DMS114 treated with DMSO at 0.1 percent for 48 hours (cell line): ENCODE measurements at regions not wholly inside any gene's neighbourhood (a gene's known extent, or its start where the extent isn't known, plus 50 kb on each side); places are given as distances from the start of the nearest gene placed in this dataset.

ENCODE experiments used
- DNase-seq: peaks from one replicate; lab custom pipeline; 2025; ENCODE audit not compliant: unreplicated experiment; lab: John Stamatoyannopoulos, UW

DNA sequence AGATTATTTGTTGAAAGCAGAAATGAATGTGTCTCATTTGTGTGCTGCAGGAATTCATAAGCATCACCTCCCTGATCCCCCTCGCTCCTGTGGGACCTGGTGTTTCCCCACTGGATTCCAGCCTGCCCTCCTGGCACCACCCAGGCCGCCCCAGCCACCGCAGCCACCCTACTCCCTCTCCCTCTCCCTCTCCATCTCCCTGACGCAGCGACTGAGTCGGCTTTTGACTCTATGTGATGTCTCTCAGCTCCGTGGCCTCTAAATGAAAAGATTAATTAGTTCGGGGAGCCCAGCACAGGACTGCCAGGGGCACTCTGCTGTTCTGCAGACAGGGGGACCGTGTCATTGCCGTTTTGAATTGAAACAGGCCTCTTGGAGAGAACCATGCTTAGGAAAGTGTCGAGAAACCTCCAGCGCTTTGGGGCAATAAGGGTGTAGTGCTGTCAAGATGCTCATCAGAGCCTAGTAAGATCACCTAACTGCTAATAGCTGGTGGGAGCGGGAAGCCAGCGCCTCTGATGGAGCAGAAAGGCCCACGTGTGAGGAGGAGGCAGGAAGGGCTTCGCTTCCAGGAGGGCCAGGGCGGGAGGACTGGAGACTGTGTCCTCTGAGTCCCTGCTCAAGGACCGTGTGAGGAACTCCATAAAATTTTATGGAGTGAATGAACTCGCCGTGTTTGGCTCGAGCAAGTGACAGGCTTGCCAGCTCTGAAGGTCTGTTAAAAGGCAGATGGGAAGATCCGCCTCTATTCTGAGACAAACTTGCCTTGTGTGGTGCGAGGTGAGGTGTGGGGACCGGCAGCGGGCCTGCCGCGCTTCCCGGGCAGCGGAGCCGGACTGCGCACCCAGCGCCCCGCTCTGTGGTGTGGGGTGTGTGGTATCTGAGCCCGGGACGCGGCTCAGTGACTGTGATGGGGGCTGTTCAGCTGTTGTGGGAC, 157.4 kb upstream of the C14orf180 start:
- DNase-seq, result no peak

DNA sequence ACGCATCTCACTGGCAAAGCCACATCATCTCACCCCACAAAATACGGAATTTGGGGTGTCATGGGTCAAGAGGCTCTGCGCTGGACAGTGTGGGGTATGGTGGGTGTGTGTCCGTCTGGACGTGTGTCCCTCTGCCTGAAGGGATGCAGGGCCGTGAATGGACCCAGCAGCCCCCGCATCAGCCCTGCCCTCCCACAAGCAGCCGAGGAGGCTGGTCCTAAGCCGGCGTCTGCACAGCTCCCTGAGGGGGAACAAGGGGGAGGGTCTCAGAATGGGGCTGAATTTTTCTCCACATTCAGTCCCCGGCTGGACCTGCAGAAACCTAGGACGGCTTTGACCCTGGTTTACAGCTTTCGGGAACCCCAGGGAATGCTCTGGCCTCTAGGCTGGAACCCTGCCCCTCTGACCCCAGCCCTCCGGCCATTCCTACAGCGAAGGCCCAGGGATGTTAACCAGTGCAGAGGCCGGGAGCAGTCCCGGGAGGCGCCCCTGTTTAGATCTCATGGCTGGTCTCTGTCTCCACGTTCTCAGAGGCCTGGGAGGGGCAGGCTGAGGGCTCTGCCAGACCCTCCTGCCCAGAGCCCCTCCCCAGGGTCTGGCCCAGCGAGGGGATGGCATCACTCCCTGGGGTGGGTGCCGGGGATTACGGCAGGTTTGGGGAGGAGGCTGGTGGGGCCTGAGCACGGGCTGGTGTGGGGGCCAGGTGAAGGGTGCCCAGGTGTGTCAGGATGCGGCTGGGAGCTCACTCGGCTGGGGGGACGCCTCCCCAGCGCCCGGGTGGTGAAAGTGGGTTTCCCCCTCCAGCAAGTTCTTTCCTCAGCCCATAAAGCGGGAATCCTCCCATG, 156.5 kb upstream of the C14orf180 start:
- no peak for DNase-seq

DNA sequence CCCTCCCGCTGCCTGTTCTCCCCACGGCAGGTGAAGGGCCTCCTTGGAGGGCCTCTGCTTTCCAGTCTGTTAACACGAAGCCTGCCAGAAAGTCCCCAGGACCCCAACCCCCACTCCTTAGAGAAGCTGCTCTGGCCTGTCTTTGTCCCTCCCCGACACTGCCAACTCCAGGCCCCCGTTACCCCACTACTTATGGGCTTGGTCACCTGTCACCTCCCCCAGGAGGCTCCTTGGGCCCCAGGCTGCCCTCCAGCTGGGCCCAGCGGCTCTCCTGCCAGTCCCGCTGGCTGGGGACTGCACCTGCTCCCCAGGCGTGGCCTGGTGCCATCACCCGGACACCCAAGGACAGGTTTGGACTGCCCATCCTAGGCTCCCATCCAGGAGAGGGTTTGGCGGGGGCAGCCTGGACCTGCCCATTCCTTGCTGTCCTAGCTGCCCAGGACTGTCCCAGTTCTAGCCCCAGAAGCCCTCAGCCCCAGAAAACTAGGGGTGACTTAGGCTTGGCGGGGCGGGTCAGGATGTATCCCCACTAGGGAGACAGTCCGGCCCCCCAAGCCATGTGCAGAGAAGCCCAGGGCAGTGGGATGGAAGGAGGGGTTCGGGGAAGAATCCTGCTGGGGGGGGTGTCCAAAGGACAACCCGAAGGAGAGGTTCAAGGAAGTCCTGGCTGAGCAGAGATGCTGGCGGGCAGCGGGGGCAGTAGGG, 155.7 kb upstream of the C14orf180 start:
- no peak for DNase-seq

DNA sequence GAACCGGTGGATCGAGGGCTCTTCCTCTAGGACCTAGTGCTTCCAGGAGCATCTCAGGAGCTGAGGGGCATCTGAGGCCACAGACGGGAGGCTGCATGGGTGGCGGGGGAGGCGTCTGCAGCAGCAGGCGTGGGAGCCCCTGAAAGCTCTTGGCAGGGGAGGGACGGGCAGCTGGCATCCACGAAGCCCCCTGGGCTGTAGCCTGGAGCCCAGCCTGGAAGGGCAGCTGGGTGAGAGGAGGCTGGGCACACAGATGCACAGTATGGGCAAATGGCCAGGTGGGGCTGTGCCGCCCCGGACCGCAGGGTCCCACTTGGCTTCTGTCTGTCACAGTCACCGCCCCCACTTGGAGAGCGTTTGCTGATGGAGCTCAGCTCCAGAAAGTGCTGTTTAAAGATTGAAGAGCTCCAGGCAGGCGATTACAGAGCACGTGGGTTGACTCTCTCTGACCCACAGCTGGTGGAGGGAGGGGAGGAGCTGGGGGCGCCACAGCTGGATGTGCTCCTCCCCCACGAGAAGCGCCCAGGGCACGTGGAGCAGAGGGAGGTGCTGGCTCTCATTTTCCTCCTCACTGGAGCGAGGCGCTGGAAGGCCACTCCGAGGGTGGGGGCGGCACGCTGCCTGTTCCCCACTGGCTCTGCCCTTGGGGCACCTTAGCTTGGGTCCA, 155.0 kb upstream of the C14orf180 start:
- DNase-seq, result no peak

DNA sequence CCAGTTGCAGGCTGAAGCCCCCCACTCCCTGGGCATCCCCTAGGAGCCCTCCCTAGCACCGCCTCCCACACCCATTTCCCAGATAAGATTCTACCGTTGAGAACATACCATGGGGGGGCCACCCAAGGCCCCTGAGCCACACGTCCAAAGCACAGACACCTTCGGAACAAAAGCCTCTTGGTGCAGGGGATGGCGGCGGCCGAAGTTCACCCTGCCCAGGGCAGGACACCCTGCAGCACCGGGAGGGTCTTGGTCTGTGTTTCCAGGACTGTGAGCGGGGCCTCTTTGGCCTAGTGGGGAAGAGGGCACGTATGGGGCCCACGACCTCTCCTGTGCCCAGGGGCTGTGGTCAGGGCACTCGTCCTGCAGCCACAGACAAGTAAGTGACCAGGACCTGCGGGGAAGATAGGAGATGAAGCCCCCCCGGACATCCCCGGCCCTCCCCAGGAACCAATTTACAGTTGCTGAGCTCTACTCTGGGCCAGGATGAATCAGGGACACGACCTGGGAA, 154.3 kb upstream of the C14orf180 start:
- DNase-seq, result no peak

DNA sequence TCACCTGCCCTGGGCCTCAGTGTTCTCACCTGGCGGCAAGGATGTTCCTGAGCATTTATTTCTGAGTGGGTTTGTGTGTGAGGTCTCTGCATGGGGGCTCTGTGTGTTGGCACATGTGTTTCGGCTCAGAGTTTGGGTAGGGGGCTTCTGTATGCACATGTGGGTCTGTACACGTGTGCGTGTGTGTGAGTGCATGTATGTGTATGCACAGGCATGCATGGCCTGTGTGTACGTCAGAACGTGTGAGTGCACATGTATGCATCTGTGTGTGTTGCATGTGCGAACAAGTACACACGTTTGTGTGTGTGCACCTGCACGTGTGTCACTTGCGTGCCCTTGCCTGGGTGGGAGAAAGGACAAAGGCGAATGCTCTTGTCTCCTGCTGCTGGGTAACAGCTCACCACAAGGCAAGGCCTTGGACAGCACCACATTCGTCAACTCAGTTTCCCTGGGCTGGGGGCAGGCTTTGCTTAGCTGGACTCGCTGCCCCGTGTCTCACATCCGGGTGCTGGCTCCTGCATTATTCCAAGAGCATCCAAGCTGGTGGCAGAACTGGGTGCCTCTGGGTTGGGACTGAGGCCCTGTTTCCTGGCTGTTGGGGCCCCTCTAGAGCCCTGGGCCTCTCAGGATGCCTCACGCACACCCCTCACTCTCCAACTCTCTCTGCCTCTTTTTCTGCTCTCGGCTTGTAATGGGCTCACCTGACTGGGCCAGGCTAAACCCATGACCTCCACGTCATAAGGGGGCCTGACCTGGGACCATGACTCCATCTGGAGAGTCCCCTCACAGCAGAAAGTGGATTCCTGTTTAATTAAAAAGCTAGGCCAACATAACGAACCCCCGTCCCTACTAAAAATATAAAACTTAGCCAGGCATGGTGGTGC, 153.6 kb upstream of the C14orf180 start:
- no peak for DNase-seq

DNA sequence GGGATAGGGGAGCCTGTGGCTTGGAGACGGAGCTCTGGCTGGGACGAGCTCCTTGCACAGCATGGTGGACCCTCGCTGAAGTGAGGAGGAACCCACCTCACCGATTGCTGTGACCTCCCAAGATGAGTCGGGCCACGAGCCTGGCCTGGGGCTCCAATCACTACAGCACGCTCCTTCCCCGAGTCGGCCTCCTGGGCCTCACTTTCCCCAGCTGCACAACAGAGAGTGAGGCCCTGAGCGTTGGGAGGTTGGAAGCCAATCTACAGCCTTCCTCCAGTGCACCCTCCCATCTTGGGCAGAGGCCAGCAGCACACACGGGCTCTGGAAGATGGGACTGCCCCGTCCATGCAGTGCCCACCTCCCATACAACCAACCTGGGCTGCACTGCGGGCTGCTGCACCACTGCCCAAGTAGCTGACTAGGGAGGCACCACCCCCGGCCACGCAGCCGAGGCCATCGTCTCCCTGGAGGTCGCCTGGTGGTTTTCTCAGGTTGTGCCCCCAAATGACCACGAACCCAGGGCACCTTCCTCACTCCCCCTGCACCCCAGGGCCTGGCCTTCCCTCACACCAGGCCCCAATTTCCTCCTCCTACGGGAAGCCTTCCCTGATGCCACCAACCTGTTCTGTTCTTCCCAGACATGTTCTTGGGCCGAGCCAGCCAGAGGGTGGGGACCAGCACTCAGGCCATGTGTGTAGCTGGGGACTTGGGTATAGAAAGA, 152.3 kb upstream of the C14orf180 start:
- DNase-seq, result no peak

DNA sequence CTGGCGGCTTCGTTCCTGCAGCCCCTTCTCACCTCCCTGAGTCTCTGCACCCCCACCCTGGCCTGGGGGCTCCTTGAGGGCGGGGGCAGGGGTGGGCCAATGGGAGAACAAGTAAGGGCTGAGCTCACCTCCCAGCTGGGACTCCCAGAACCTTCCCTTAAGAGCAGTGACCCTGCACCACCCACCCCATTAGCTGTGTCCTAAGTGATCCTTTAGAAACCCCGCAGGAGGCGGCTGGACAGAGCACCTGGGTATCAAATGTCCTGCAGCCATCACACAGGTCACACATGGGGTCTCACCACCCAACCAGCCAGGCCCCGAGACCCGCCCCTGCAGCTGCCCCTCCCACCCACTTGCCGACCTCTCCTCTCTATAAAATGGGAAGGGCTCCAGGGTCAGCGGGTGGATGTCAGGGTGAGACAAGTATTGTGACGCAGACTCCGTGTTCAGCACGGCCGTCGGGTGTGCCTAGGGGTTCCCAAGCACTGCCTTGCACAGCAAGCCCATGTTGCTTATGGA, 151.2 kb upstream of the C14orf180 start:
- no peak for DNase-seq

DNA sequence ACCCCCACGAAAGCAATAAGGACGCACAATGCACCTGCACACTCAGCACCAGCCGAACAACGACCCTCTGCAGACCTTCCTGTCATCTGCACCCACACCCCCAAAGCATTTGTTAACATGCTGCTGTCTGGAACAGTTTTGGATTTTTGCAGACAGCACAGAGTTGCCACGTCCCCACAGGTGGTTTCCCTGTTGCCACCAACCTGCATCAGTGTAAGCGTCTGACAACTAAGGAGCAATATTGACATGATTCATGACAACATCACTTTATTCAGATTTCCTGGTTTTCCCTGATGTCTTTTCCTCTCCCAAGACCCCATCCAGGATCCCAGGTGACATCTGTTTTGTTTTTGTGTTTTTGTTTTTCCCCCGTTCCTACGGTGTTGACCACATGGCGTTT, 150.7 kb upstream of the C14orf180 start:
- no peak for DNase-seq

DNA sequence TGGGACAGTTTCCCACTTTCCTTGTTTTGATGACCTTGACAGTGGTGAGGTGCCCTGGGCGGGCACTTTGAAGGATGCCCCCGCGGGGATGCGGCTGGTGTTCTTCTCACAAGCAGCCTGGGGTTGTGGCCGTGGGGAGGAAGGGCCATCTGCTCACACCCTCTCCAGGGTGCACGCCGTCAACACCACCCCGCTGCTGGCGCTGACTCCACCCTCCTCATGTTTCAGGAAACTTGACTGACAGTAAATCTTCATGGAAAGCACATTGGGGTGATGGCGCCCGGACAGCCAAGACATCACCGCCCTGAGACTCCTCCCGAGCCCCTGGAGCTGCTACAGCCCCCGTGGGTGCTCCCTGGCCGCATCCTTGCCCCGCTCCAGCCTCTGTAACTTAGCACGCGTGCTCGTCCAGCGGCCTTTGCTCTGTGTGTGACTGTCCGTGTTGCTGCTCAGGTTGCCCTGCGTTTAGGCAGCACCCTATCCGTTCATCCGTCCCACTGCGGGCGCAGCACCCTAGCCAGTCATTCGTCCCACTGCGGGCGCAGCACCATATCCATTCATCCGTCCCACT, 150.2 kb upstream of the C14orf180 start:
- DNase-seq, result no peak

DNA sequence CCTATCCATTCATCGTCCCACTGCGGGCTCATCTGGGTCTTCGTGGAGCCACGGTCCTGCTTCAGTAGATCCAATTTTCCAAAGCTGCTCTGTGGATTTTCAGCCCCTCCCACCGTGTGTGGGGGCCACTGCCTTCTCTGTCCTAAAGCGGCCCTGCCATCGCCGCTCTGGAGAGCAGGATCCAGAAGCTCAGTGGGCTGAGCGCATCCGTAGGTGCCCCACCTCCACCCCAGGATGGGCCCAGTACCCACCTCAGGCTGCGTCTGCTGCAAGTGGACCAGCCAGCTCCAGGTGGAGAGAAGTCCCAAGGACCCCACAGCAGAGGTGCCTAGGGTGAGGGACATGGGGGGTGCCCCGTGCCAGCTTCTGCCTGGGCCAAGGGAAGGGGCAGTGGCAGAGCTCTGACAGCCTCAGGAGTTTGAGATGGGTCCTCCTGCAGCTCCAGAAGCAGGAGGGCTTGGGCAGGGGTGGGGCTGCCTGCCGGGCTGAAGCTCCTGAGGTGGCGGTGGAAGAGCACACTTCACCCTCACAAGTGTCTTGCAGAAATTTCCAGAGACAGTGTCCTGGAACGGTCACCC, 148.1 kb upstream of the C14orf180 start:
- no peak for DNase-seq

DNA sequence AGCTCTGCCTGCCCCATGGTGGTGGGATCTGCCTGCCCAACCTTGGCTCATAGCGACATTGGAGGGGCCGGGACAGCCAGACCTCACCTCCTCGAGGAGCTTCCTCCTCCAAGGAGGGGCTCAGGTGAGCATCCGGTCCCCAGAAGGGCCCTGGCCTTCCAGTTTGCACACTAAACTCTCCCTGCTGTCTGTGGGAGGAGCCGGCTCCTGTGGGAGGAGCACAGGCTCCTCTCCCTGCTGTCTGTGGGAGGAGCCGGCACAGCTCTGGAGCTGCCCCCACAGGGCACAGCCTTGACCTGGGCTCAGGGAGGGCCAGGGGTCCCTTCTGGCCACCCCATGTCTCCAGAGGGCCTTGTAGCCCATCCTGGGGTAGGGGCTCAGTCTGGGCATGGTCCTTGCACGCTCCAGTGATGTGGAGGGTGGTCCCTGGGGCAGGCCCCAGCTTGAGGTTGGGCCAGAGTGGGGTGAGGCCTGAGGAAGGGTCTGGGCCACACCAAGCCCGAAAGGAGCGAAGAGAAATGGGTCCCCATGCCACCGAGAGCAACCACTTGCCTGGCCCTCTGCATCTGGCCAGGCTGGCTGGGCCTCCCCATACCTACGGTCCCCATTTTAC, 147.5 kb upstream of the C14orf180 start:
- no peak for DNase-seq

DNA sequence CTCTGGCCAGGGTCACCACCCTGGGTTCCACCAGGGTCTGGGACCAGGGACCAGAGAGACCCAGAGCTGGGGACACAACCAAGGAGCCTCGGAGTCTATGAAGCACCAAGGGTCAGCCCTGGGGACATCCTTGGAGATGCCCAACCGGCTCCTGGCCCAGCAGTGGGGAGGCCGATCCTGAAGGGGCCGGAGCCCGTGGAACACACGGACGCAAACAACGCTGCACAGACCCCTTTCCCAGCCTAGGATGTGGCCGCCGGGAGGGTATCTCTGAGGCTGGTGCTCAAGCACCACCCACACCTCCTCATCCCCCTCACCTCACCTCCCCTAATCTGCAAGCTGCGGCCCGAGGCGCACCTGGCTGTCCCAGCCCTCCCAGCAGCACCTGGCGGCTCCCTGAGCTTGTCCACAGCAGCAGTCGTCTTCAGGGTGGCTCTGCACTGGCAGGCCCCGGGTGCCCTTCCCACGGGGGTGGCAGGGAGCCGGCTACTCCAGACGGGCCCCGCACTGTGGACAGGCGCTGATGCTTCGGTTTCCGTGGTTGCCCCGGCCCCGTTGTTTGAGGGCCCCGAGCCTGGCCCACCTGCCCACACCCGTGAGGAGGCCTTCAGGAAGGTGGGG, 146.8 kb upstream of the C14orf180 start:
- DNase-seq, result no peak

DNA sequence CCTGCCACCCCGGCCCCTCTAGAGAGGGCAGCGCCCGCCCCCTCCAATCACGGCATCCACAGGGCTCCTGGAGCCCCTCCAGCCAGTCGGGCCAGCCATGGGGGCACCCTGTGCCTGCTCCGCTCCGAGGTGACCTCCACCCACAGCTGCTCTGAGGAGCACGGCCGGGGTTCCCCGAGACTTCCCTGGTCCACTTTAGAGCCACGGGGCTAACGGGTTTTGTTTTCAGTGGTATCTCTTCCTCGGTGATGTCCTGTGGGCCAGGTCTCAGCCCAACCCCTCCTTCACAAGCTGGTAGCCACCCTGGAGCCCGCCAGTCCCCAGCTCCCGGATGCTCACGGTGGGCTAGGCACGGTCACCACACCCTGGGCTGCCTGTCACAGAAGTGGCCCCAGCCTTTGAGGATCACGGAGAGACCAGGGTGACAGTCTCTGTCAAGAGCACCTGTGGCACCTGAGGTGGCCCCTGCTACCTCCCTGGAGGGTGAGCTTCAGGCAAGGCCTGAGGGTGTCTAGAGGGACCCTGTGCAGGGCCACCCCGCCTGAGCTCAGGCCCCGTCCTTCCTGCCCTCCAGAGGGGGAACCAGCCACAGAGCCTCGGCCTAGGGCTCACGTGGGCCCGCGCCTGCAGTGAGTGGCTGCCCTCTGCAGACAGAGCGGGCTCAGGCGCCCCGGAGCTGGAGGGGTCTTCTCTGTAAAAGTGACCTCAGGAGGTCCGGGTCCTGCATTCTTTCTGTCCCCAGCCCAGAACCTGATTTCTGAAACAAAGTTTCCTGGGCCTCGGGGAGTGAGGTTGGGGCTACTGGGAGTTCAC, 146.0 kb upstream of the C14orf180 start:
- no peak for DNase-seq

DNA sequence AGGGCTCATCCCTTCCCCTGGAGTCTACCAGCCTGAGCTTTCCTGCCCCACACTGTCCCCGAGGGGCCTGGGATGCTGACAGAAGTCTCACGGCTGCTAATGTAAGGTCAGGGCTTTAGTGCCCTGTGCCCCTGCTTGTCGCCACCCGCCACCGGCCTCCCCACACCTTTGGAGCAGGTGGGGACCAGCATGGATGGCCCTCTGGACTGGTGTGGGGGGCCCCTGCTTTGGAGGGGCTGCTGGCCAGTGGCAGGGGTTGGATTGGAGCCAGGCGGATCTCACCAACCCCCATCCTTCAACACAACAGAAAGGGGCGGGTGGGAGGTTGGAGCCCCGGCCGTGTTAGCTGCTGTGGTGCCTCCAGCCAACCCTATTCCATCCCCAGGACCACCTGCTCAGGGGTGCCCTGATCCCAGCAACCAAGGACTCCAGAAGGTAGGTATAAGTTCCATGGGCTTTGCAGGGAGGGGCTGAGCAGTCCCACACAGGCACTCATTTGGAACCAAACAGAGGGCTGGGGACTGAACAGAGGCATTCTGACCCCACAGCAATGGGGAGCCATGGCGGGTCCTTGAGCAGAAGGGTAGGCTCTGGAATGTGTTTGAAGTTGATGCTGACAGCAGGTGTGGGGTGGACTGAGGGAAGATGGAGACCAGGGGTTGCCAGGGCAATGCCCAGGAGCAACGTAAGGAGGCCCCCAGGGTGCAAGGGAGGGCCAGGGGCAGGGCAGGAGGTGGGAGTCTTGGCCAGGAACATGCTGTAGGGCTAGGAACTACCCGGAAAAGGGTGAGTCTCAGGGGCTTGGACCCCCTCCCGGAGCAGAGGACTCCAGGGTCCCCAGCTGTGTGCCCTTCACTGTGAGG, 145.1 kb upstream of the C14orf180 start:
- DNase-seq, result no peak
